SK-N-SH (cell line): ENCODE measurements at regions not wholly inside any gene's neighbourhood (a gene's known extent, or its start where the extent isn't known, plus 50 kb on each side); places are given as distances from the start of the nearest gene placed in this dataset.

Source experiments
- CTCF ChIA-PET: fragments of 300-600, 350-600 bp; formaldehyde crosslinking; extraction: SDS; loops from one replicate; lab custom pipeline; 2021; lab: Yijun Ruan, JAX
- POLR2A ChIA-PET: fragments of 350-600 bp; sonication (Branson Sonifier 250); formaldehyde crosslinking; extraction: SDS; loops from one replicate; lab custom pipeline; 2020; ENCODE audit warnings: antibody characterized with exemption, inconsistent platforms; lab: Yijun Ruan, JAX
- DNase-seq: peaks from one replicate; pipeline ENCODE4 v3.0.0; 2012
- H2AFZ ChIP-seq: fragments of 200-600 bp; sonication (generic); 2 replicates; pipeline ENCODE4 v1.8.1; 2016; ENCODE audit warnings: antibody characterized with exemption, mild to moderate bottlenecking, low read depth
- H3F3A ChIP-seq: fragments of 200-600 bp; sonication (generic); replicated peaks from 2 replicates; pipeline ENCODE3; 2016; ENCODE audit warnings: antibody characterized with exemption, mild to moderate bottlenecking; ENCODE audit not compliant: insufficient read depth
- H3K27ac ChIP-seq, 2 experiments: fragments of 200-500 bp in 1 of 2; fragments of 200-600 bp in 1 of 2; sonication (Bioruptor generic) in 1 of 2; sonication (generic), shearing (Covaris generic) in 1 of 2; 2 replicates each; pipeline versions ENCODE4 v1.5.1 to v1.6.1; 2014 to 2016; ENCODE audit warnings: low read depth in 2 of 2, inconsistent platforms in 1 of 2, low read length in 1 of 2, mild to moderate bottlenecking in 1 of 2, mixed read lengths in 1 of 2
- H3K27me3 ChIP-seq: fragments of 200-600 bp; sonication (generic), shearing (Covaris generic); 2 replicates; pipeline ENCODE4 v1.6.1; 2016; ENCODE audit warnings: mixed run types; ENCODE audit not compliant: insufficient read depth
- H3K36me3 ChIP-seq, 2 experiments: fragments of 200-500 bp in 1 of 2; fragments of 200-600 bp in 1 of 2; sonication (Bioruptor generic) in 1 of 2; sonication (generic) in 1 of 2; replicated peaks in 1 of 2; 2 replicates each; pipeline versions ENCODE3 to v1.5.1; 2014 to 2016; ENCODE audit warnings: low read length in 1 of 2, mild to moderate bottlenecking in 1 of 2; ENCODE audit not compliant: insufficient read depth in 2 of 2, control insufficient read depth in 1 of 2
- H3K4me1 ChIP-seq, 2 experiments: fragments of 200-500 bp in 1 of 2; fragments of 200-600 bp in 1 of 2; sonication (Bioruptor generic) in 1 of 2; sonication (generic), shearing (Covaris generic) in 1 of 2; 2 replicates each; pipeline versions ENCODE4 v1.5.1 to v1.6.1; 2014 to 2016; ENCODE audit warnings: low read depth in 1 of 2, low read length in 1 of 2, mixed run types in 1 of 2; ENCODE audit not compliant: insufficient read depth in 2 of 2, control insufficient read depth in 1 of 2
- H3K4me2 ChIP-seq: fragments of 200-600 bp; sonication (generic), shearing (Covaris generic); 2 replicates; pipeline ENCODE4 v1.6.1; 2017; ENCODE audit warnings: mixed run types
- H3K4me3 ChIP-seq, 2 experiments: fragments of 200-500 bp in 1 of 2; fragments of 200-600 bp in 1 of 2; sonication (Bioruptor generic) in 1 of 2; sonication (generic), shearing (Covaris generic) in 1 of 2; 2 replicates each; pipeline versions ENCODE4 v1.5.1 to v1.8.1; 2014 to 2016; ENCODE audit warnings: low read depth in 2 of 2, inconsistent platforms in 1 of 2, low read length in 1 of 2, mild to moderate bottlenecking in 1 of 2, mixed read lengths in 1 of 2, moderate library complexity in 1 of 2
- H3K79me2 ChIP-seq: fragments of 200-600 bp; sonication (generic); 2 replicates; pipeline ENCODE4 v1.8.1; 2017; ENCODE audit warnings: mild to moderate bottlenecking; ENCODE audit not compliant: insufficient read depth
- H3K9ac ChIP-seq: fragments of 200-600 bp; sonication (generic); 2 replicates; pipeline ENCODE4 v1.6.1; 2017; ENCODE audit warnings: mixed run types
- H3K9me2 ChIP-seq: fragments of 200-600 bp; sonication (generic); 2 replicates; pipeline ENCODE4 v1.6.1; 2017; ENCODE audit warnings: mixed run types
- H3K9me3 ChIP-seq: fragments of 200-600 bp; sonication (generic); 2 replicates; pipeline ENCODE4 v1.6.1; 2017; ENCODE audit warnings: mixed run types, mild to moderate bottlenecking, moderate library complexity
- H4K20me1 ChIP-seq: fragments of 200-600 bp; sonication (generic); 2 replicates; pipeline ENCODE4 v1.6.1; 2017; ENCODE audit warnings: mild to moderate bottlenecking, mixed run types; ENCODE audit not compliant: insufficient read depth
- FOSL2 ChIP-seq: IDR thresholded peaks from 2 replicates; pipeline ENCODE4 v1.4.0; 2012; ENCODE audit warnings: low read depth, mild to moderate bottlenecking, moderate library complexity, borderline replicate concordance
- FOXJ3 ChIP-seq: sonication (generic); formaldehyde crosslinking; IDR thresholded peaks from 2 replicates; pipeline ENCODE4 v1.5.1; 2020; ENCODE audit warnings: mild to moderate bottlenecking, missing genetic modification reagents
- GABPA ChIP-seq: IDR thresholded peaks from 2 replicates; pipeline ENCODE4 v1.4.0; 2012; ENCODE audit warnings: low read depth, mild to moderate bottlenecking
- MEF2A ChIP-seq: IDR thresholded peaks from 2 replicates; pipeline ENCODE4 v1.4.0; 2012; ENCODE audit warnings: low read depth, borderline replicate concordance
- NRF1 ChIP-seq: IDR thresholded peaks from 2 replicates; pipeline ENCODE4 v1.6.1; 2012; ENCODE audit warnings: low read depth, mild to moderate bottlenecking, low read length
- PBX3 ChIP-seq: IDR thresholded peaks from 2 replicates; pipeline ENCODE4; 2012
- POLR2AphosphoS5 ChIP-seq: IDR thresholded peaks from 2 replicates; pipeline ENCODE4 v1.6.1; 2012; ENCODE audit warnings: low read depth, low read length
- RAD21 ChIP-seq: IDR thresholded peaks from 2 replicates; pipeline ENCODE4 v1.6.1; 2012; ENCODE audit warnings: mild to moderate bottlenecking, low read length
- RXRA ChIP-seq: IDR thresholded peaks from 2 replicates; pipeline ENCODE4 v1.4.0; 2012; ENCODE audit warnings: low read depth, mild to moderate bottlenecking, borderline replicate concordance
- SMC3 ChIP-seq: IDR thresholded peaks from 2 replicates; pipeline ENCODE4 v1.6.1; 2012; ENCODE audit warnings: low read depth, low read length, improper control_type of control experiment
- TAF1 ChIP-seq: IDR thresholded peaks from 2 replicates; pipeline ENCODE4 v1.6.1; 2012; ENCODE audit warnings: low read depth, mild to moderate bottlenecking, low read length, moderate library complexity, borderline replicate concordance
- TCF12 ChIP-seq: IDR thresholded peaks from 2 replicates; pipeline ENCODE4 v1.4.0; 2012
- TEAD4 ChIP-seq: IDR thresholded peaks from 2 replicates; pipeline ENCODE4 v1.4.0; 2012; ENCODE audit warnings: mild to moderate bottlenecking, borderline replicate concordance; ENCODE audit not compliant: insufficient read depth
- USF1 ChIP-seq: IDR thresholded peaks from 2 replicates; pipeline ENCODE4 v1.4.0; 2012; ENCODE audit warnings: low read depth, borderline replicate concordance
- WGBS: methylation state at CpG from one replicate; pipeline ENCODE4 v1.1.6; 2017; ENCODE audit warnings: low lambda C conversion rate; 5-methylcytosine and 5-hydroxymethylcytosine counted together
- TF ChIP-seq, protein P1 (sequence below): IDR thresholded peaks from 2 replicates; pipeline ENCODE4 v1.4.0; 2012; ENCODE audit warnings: low read depth, borderline replicate concordance

- Histone ChIP-seq H3F3A (no peaks in the 10 kb centered on the region), H3K36me3 (no peaks in the 10 kb centered on the region), H3K27ac (no peak overlapping the region), H2AFZ (no peak overlapping the region; the same call in 1 of the 2 replicates), H3K79me2 (no peaks in the 10 kb centered on the region), H4K20me1 (no peaks in the 10 kb centered on the region), H3K9me2 (no peaks in the 10 kb centered on the region), H3K9me3 (no peaks in the 10 kb centered on the region), H3K4me2 (no peak overlapping the region), H3K9ac (no peak overlapping the region), H3K27me3 (no peaks in the 10 kb centered on the region), H3K4me1 (no peaks in the 10 kb centered on the region), H3K4me3 (no peak overlapping the region)
- ChIA-PET POLR2A (no interaction called here), CTCF (no interaction called here)
- TF ChIP-seq FOSL2 = peak; percentile 51; the same call in 1 of the 2 replicates
- TF ChIP-seq TCF12 = no peak
- no peak for DNase-seq
- 89% methylated on average over 5 of the region's 5 CpGs for WGBS
Observed at GRCh38 chr9:79377339-79377855, 194.4 kb upstream of the TLE4 start.

DNA sequence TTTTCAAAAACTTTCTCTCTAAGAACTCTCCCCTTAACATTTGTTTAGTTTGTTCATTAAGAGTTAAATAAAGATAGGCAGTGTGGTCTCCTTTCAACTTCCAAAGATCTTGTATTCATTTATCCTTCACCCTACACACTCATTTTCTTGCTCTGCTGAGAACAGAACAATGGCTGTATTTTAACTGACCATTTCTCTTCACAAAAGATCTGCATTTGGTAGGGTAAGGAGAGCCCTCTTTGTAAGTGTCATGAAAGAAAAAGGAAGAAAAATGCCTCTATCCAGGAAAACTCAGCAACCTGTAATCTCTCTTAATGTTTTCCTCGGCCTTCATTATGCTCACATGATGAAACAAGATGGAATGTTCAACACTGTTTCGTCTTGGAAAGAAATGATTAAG lies 193.7 kb upstream of the TLE4 start:
- CTCF ChIA-PET = no interaction called here
- H3K4me1 ChIP-seq = no peaks in the 10 kb centered on the region
- no peaks in the 10 kb centered on the region for H3K79me2 ChIP-seq
- H3K36me3 ChIP-seq = no peaks in the 10 kb centered on the region
- no peak overlapping the region for H3K4me3 ChIP-seq
- H3K27me3 ChIP-seq = no peaks in the 10 kb centered on the region
- WGBS = 45% methylated on average over 2 of the region's 2 CpGs
- H3F3A ChIP-seq = no peaks in the 10 kb centered on the region
- DNase-seq = no peak
- POLR2A ChIA-PET = no interaction called here
- TF ChIP-seq PBX3 (no peak), FOXJ3 (CRISPR knock-in tag) (no peak), GABPA (no peak), RXRA (no peak), SMC3 (no peak), MEF2A (no peak), RAD21 (no peak), TAF1 (no peak), POLR2AphosphoS5 (no peak), USF1 (no peak), NRF1 (no peak), TEAD4 (no peak)
- TF ChIP-seq, protein P1, sequence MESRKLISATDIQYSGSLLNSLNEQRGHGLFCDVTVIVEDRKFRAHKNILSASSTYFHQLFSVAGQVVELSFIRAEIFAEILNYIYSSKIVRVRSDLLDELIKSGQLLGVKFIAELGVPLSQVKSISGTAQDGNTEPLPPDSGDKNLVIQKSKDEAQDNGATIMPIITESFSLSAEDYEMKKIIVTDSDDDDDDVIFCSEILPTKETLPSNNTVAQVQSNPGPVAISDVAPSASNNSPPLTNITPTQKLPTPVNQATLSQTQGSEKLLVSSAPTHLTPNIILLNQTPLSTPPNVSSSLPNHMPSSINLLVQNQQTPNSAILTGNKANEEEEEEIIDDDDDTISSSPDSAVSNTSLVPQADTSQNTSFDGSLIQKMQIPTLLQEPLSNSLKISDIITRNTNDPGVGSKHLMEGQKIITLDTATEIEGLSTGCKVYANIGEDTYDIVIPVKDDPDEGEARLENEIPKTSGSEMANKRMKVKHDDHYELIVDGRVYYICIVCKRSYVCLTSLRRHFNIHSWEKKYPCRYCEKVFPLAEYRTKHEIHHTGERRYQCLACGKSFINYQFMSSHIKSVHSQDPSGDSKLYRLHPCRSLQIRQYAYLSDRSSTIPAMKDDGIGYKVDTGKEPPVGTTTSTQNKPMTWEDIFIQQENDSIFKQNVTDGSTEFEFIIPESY = no peak
- no peaks in the 10 kb centered on the region for H4K20me1 ChIP-seq
- no peak overlapping the region for H3K4me2 ChIP-seq
- no peaks in the 10 kb centered on the region for H3K9me3 ChIP-seq
- no peaks in the 10 kb centered on the region for H3K9me2 ChIP-seq
- H3K9ac ChIP-seq = no peak overlapping the region
- H2AFZ ChIP-seq = no peak overlapping the region
- no peak overlapping the region for H3K27ac ChIP-seq
